Astrocyte (in vitro differentiated cells and primary cell): ENCODE measurements at regions not wholly inside any gene's neighbourhood (a gene's known extent, or its start where the extent isn't known, plus 50 kb on each side); places are given as distances from the start of the nearest gene placed in this dataset.

Experiments
- DNase-seq: peaks from one replicate; pipeline ENCODE4 v3.0.0-alpha.2; 2010; ENCODE audit warnings: low read depth
- FAIRE-seq: peaks from 2 replicates; lab custom pipeline; 2011; peaks lifted over from hg19 to GRCh38; lab: Jason Lieb, UNC
- H2AFZ ChIP-seq: 2 replicates; pipeline ENCODE4 v1.6.0; 2012; ENCODE audit warnings: low read depth, low read length, inconsistent platforms
- H3K27ac ChIP-seq: 2 replicates; pipeline ENCODE4 v1.5.1; 2011; ENCODE audit warnings: low read depth, low read length, inconsistent platforms
- H3K27me3 ChIP-seq: 2 replicates; pipeline ENCODE4 v1.6.0; 2011; ENCODE audit warnings: low read length, inconsistent platforms; ENCODE audit not compliant: insufficient read depth
- H3K36me3 ChIP-seq: 2 replicates; pipeline ENCODE4 v1.5.1; 2011; ENCODE audit warnings: low read length, inconsistent platforms; ENCODE audit not compliant: insufficient read depth
- H3K4me1 ChIP-seq: 2 replicates; pipeline ENCODE4 v1.5.1; 2011; ENCODE audit warnings: low read length, inconsistent platforms; ENCODE audit not compliant: insufficient read depth
- H3K4me2 ChIP-seq: 2 replicates; pipeline ENCODE4 v1.6.0; 2012; ENCODE audit warnings: low read length, inconsistent platforms
- H3K4me3 ChIP-seq: 2 replicates; pipeline ENCODE4 v1.5.1; 2011; ENCODE audit warnings: low read depth, mild to moderate bottlenecking, low read length, inconsistent platforms; ENCODE audit not compliant: insufficient read depth
- H3K79me2 ChIP-seq: 2 replicates; pipeline ENCODE4 v1.6.0; 2012; ENCODE audit warnings: mild to moderate bottlenecking, low read length, inconsistent platforms; ENCODE audit not compliant: insufficient read depth
- H3K9ac ChIP-seq: 2 replicates; pipeline ENCODE4 v1.6.0; 2012; ENCODE audit warnings: mild to moderate bottlenecking, low read length, inconsistent platforms
- H3K9me3 ChIP-seq: 2 replicates; pipeline ENCODE4 v1.5.1; 2012; ENCODE audit warnings: low read depth, mild to moderate bottlenecking, low read length, inconsistent platforms; ENCODE audit not compliant: insufficient read depth
- H4K20me1 ChIP-seq: 2 replicates; pipeline ENCODE4 v1.6.0; 2012; ENCODE audit warnings: low read length, inconsistent platforms; ENCODE audit not compliant: insufficient read depth
- H3K27ac Mint-ChIP-seq: one replicate; pipeline ENCODE4 v1.8.0; 2021; ENCODE audit warnings: mild to moderate bottlenecking, mixed read lengths; ENCODE audit not compliant: unreplicated experiment
- H3K27me3 Mint-ChIP-seq: one replicate; pipeline ENCODE4 v1.8.0; 2021; ENCODE audit warnings: low read depth, mixed read lengths; ENCODE audit not compliant: unreplicated experiment
- H3K36me3 Mint-ChIP-seq: one replicate; pipeline ENCODE4 v1.8.0; 2021; ENCODE audit warnings: low read depth, mixed read lengths; ENCODE audit not compliant: unreplicated experiment
- H3K4me1 Mint-ChIP-seq: one replicate; pipeline ENCODE4 v1.8.0; 2021; ENCODE audit warnings: low read depth, mixed read lengths; ENCODE audit not compliant: unreplicated experiment
- H3K4me3 Mint-ChIP-seq: one replicate; pipeline ENCODE4 v1.8.0; 2021; ENCODE audit warnings: mild to moderate bottlenecking, moderate library complexity, mixed read lengths; ENCODE audit not compliant: unreplicated experiment
- H3K9me3 Mint-ChIP-seq: one replicate; pipeline ENCODE4 v1.8.0; 2021; ENCODE audit warnings: mild to moderate bottlenecking, mixed read lengths; ENCODE audit not compliant: unreplicated experiment
- EZH2 ChIP-seq: IDR thresholded peaks from 2 replicates; pipeline ENCODE4 v1.6.1; 2012; ENCODE audit warnings: mild to moderate bottlenecking, low read length, inconsistent platforms; ENCODE audit not compliant: insufficient read depth
- TF ChIP-seq, protein P1 (sequence below): IDR thresholded peaks from 2 replicates; pipeline ENCODE4 v1.5.1; 2011; ENCODE audit warnings: low read depth, mild to moderate bottlenecking, inconsistent platforms, low read length, moderate library complexity; ENCODE audit not compliant: insufficient read depth

DNA sequence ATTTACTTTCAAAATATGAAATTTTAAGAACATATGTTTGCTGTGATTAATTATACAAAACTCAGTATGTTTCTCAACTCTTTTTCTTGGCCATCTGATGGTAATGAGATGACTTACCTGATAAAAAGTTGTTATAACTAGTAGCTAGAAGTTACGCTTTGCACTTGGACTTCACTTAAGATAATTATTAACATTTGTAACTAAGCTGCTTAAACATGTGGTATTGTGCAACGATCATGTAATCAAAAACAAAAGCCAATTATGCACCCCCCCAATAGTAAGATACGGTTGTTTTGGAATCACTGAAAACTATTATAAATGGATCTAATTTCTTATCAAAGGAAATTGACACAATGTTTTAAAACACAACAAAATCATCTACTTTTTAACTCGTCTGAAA is 342.9 kb downstream of the CNTN3 start:
- no peaks in the 10 kb centered on the region for H3K79me2 ChIP-seq
- no peak overlapping the region for H3K4me3 ChIP-seq
- H2AFZ ChIP-seq = no peak overlapping the region
- H3K4me1 Mint-ChIP-seq = peaks cover 6% of the 10 kb centered on the region
- TF ChIP-seq, protein P1, sequence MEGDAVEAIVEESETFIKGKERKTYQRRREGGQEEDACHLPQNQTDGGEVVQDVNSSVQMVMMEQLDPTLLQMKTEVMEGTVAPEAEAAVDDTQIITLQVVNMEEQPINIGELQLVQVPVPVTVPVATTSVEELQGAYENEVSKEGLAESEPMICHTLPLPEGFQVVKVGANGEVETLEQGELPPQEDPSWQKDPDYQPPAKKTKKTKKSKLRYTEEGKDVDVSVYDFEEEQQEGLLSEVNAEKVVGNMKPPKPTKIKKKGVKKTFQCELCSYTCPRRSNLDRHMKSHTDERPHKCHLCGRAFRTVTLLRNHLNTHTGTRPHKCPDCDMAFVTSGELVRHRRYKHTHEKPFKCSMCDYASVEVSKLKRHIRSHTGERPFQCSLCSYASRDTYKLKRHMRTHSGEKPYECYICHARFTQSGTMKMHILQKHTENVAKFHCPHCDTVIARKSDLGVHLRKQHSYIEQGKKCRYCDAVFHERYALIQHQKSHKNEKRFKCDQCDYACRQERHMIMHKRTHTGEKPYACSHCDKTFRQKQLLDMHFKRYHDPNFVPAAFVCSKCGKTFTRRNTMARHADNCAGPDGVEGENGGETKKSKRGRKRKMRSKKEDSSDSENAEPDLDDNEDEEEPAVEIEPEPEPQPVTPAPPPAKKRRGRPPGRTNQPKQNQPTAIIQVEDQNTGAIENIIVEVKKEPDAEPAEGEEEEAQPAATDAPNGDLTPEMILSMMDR = no peak
- no peak for TF ChIP-seq EZH2
- no peak overlapping the region for H3K27ac Mint-ChIP-seq
- H3K4me3 Mint-ChIP-seq = no peak overlapping the region
- DNase-seq (no peak), FAIRE-seq (no peak)
- H3K27me3 ChIP-seq = no peaks in the 10 kb centered on the region
- no peaks in the 10 kb centered on the region for H3K9me3 Mint-ChIP-seq
- H3K4me1 ChIP-seq = peaks cover 2% of the 10 kb centered on the region
- H3K27ac ChIP-seq = no peak overlapping the region
- H3K36me3 ChIP-seq = no peaks in the 10 kb centered on the region
- H3K36me3 Mint-ChIP-seq = no peaks in the 10 kb centered on the region
- H3K9ac ChIP-seq = no peak overlapping the region
- no peaks in the 10 kb centered on the region for H3K9me3 ChIP-seq
- no peak overlapping the region for H3K4me2 ChIP-seq
- no peaks in the 10 kb centered on the region for H4K20me1 ChIP-seq
- no peaks in the 10 kb centered on the region for H3K27me3 Mint-ChIP-seq

DNA sequence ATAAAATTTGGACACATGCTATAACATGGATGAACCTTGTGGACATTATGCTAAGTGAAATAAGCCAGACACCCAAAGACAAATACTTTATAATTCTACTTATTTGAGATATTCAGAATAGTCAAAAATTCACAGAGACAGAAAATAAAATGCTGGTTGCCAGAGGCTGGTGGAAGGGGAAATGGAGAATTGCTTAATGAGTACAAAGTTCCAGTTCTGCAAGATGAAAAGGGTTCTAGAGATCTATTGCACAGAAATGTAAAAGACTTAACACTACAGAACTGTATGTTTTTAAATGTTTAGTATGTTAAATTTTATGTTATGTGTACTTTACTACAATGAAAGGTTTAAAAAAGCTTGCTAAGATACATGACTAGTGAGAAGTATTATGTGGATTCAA is 344.8 kb downstream of the CNTN3 start:
- no peak overlapping the region for H3K4me2 ChIP-seq
- DNase-seq (no peak), FAIRE-seq (no peak)
- H3K4me3 Mint-ChIP-seq = no peak overlapping the region
- no peak overlapping the region for H3K27ac ChIP-seq
- TF ChIP-seq, protein P1 = no peak
- TF ChIP-seq EZH2 = no peak
- peaks cover 2% of the 10 kb centered on the region for H3K4me1 ChIP-seq
- H3K9ac ChIP-seq = no peak overlapping the region
- H3K36me3 Mint-ChIP-seq = no peaks in the 10 kb centered on the region
- peaks cover 6% of the 10 kb centered on the region for H3K4me1 Mint-ChIP-seq
- H3K79me2 ChIP-seq = no peaks in the 10 kb centered on the region
- H3K27me3 ChIP-seq = no peaks in the 10 kb centered on the region
- no peak overlapping the region for H2AFZ ChIP-seq
- H3K27ac Mint-ChIP-seq = no peak overlapping the region
- no peaks in the 10 kb centered on the region for H3K27me3 Mint-ChIP-seq
- H4K20me1 ChIP-seq = no peaks in the 10 kb centered on the region
- H3K4me3 ChIP-seq = no peak overlapping the region
- H3K36me3 ChIP-seq = no peaks in the 10 kb centered on the region
- no peaks in the 10 kb centered on the region for H3K9me3 ChIP-seq
- no peaks in the 10 kb centered on the region for H3K9me3 Mint-ChIP-seq

DNA sequence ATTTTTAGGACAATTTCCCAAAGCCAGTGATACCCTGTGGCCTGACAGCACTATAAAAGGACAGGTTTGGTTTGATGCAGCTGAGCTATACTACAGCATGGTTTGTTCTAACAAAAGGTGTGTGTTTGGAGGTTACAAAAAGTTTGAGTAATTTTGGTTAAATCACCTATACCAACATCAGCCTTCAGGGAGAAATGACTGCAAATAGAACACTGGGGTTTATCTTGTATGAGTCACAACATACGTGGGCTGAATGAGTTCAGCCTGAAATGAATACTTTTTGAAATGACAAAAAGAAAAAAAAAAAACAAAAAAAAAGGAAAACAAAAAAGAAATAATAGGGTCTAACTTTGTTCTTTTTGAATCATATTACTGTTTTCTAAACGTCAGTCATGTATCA is 345.7 kb downstream of the CNTN3 start:
- FAIRE-seq (no peak), DNase-seq (peak; percentile 6)
- Mint-ChIP-seq H3K9me3 (no peaks in the 10 kb centered on the region), H3K4me3 (no peak overlapping the region), H3K27me3 (no peaks in the 10 kb centered on the region), H3K4me1 (peaks cover 6% of the 10 kb centered on the region), H3K27ac (peak overlapping the region; percentile 34), H3K36me3 (no peaks in the 10 kb centered on the region)
- no peak overlapping the region for H3K27ac ChIP-seq
- H3K4me2 ChIP-seq = no peak overlapping the region
- TF ChIP-seq EZH2 = no peak
- TF ChIP-seq, protein P1 = no peak
- H3K79me2 ChIP-seq = no peaks in the 10 kb centered on the region
- H3K27me3 ChIP-seq = no peaks in the 10 kb centered on the region
- H3K9ac ChIP-seq = no peak overlapping the region
- no peak overlapping the region for H2AFZ ChIP-seq
- H3K36me3 ChIP-seq = no peaks in the 10 kb centered on the region
- peaks cover 2% of the 10 kb centered on the region for H3K4me1 ChIP-seq
- H3K9me3 ChIP-seq = no peaks in the 10 kb centered on the region
- no peak overlapping the region for H3K4me3 ChIP-seq
- H4K20me1 ChIP-seq = no peaks in the 10 kb centered on the region
